C4-2B (cell line): ENCODE measurements at regions not wholly inside any gene's neighbourhood (a gene's known extent, or its start where the extent isn't known, plus 50 kb on each side); places are given as distances from the start of the nearest gene placed in this dataset.

Experiments
- H3K27ac ChIP-seq: fragments of 450-650 bp; 2 replicates; pipeline ENCODE4 v1.5.1; 2017
- ZFX ChIP-seq: fragments of 450-650 bp; IDR thresholded peaks from 2 replicates; pipeline ENCODE4 v1.6.1; 2017
- TF ChIP-seq, protein P1 (sequence below): fragments of 450-650 bp; conservative IDR thresholded peaks from 2 replicates; pipeline ENCODE4 v1.5.1; 2017; ENCODE audit warnings: mild to moderate bottlenecking

DNA sequence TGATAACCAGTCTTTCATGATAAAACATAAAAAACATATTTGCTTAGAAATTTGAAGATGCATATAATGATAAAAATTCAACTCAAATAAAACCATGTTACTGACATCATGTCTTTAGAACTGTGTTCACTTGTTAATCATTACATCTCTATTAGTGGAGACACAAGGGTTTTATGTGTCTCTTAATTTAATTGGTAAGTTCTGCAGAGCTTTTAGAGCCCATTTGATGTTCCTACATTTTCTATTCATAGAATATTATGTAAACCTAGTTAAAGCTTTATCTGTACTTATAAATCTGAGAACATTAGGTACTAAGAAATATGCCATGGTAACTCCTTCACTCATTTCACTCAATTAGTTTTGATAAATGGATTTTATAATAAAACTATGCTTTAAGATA, 285.4 kb downstream of the SLCO4C1 start:
- no peak overlapping the region; the same call in 1 of the 2 replicates for H3K27ac ChIP-seq
- TF ChIP-seq ZFX = no peak
- TF ChIP-seq, protein P1, sequence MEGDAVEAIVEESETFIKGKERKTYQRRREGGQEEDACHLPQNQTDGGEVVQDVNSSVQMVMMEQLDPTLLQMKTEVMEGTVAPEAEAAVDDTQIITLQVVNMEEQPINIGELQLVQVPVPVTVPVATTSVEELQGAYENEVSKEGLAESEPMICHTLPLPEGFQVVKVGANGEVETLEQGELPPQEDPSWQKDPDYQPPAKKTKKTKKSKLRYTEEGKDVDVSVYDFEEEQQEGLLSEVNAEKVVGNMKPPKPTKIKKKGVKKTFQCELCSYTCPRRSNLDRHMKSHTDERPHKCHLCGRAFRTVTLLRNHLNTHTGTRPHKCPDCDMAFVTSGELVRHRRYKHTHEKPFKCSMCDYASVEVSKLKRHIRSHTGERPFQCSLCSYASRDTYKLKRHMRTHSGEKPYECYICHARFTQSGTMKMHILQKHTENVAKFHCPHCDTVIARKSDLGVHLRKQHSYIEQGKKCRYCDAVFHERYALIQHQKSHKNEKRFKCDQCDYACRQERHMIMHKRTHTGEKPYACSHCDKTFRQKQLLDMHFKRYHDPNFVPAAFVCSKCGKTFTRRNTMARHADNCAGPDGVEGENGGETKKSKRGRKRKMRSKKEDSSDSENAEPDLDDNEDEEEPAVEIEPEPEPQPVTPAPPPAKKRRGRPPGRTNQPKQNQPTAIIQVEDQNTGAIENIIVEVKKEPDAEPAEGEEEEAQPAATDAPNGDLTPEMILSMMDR = no peak

DNA sequence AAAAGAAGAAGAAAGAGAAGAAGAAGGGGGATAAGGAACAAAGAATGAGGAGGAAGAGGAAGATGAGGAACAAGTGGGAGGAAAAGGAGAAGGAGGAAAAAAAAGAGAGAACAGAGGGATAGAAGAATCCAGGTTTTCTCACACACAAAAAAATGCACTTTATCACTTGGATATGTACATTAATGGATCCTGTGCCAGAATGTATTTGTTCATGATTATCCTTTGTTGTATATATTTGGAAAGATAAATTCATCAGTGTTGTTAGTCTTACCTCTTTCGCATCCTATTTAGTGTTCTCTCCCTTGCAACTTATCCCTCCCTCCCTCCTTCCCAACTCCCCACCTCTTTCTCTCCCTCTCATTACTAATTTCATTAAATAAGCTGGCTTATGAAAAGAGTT, 298.8 kb downstream of the SLCO4C1 start:
- TF ChIP-seq, protein P1 = no peak
- no peak for TF ChIP-seq ZFX
- H3K27ac ChIP-seq = no peak overlapping the region

DNA sequence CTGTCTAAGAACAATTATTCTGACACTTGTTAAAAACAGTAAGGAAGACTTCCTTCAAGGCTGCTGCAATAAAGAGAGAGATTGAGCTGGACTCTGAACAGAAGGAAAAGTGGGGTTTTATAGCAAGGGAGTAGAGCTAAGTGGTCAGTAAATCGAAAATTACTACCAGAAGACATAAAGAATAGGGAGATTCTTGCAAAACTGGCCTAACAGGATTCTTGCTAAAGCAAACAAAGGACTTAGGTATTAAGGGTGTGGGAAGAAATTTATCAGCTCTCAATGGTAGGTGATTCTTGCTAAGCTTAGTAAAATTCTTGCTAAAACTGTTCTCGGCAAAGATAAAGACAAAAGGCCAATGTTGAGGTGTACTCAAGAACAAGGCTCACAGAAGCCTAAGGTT, 300.5 kb downstream of the SLCO4C1 start:
- TF ChIP-seq, protein P1 = no peak
- no peak overlapping the region for H3K27ac ChIP-seq

DNA sequence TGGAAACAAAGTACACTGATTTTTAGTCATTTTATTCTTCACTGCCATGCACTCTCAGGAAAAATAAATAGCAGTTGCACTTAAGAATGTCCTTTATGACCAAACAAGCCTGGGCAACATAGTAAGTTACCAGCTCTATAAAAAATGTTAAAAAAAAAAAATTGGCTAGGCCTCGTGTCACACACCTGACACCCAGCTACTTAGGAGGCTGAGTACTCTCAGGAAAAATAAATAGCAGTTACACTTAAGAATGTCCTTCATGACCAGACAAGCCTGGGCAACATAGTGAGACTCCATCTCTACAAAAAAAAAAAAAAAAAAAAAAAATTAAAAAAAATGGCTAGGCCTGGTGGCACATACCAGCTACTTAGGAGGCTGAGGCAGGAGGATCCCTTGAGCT, 304.6 kb downstream of the SLCO4C1 start:
- H3K27ac ChIP-seq = no peak overlapping the region
- TF ChIP-seq ZFX = no peak
- TF ChIP-seq, protein P1 = no peak

DNA sequence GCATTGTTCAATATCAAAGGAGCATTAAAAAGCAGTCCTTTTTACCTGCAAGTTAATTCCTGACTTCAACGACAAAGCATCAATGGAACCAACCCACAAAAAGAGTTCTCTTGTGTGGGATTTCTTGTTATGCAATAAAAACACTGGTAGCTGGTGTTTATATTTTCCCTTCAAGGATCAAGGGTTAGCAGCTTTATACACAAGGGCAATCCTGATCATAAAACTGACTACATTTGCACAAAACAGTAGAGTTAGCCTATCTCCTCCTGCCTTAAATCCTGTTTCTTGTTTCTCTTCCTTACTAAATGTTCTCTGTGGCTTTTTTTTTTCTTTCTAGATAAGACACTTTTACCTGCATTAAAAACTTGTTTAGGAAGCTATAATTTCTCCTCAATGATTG, 306.4 kb downstream of the SLCO4C1 start:
- TF ChIP-seq, protein P1 = no peak
- no peak for TF ChIP-seq ZFX
- no peak overlapping the region for H3K27ac ChIP-seq

DNA sequence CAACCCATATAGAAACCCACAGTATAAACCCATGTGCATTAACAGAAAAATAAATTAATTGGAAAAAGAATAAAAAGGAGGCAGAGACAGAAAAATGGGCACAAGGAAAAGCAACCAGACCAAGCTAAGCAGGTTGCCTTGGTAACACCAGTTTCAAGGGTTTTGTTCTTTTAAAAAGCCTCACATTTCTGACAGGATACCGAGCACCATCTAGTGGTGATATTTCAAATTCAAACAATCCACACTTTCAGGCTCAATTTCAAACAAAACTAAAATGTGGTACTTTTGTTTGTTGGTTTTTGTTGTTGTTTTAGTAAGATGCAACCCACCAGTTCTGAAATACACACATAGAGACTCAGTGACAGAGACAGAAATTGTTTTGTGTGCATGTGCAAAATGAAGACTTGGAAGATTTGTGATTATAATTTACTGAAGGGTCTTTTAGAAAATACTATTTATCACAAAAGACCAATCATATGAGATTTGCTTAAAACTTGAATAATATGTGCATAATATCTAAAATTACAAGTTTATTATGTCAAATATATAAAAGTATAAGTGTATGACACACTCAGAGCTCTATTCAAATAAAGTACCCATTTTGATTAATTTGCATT, 318.2 kb downstream of the SLCO4C1 start:
- TF ChIP-seq ZFX = no peak
- TF ChIP-seq, protein P1 = peak; percentile 89
- no peak overlapping the region for H3K27ac ChIP-seq

DNA sequence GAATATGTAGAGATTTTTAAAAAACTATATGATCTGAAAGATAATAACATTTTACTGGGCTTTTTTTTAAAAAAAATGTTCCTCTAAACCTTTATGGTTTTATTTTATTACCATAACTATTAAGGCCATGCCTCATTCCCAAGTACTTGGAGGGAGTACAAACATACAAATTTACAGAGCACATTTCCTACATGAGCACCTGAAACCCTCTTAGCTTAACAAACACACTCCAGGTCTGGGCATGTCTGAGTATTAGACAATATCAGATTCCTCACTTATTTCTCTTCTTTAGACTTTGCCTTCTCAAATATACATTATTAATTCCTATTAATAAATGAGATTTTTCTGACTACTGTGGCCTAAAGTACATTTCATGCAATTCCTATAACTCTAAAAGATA, 319.2 kb downstream of the SLCO4C1 start:
- TF ChIP-seq, protein P1 = no peak
- TF ChIP-seq ZFX = no peak
- no peak overlapping the region for H3K27ac ChIP-seq
